HEK293T (cell line): ENCODE measurements at regions not wholly inside any gene's neighbourhood (a gene's known extent, or its start where the extent isn't known, plus 50 kb on each side); places are given as distances from the start of the nearest gene placed in this dataset.

Experiments
- ARNT ChIP-seq: fragments of 450-650 bp; IDR thresholded peaks from 2 replicates; pipeline ENCODE4 v1.6.1; 2017; ENCODE audit warnings: mild to moderate bottlenecking
- FOXM1 ChIP-seq: fragments of 450-650 bp; IDR thresholded peaks from 2 replicates; pipeline ENCODE4 v1.6.1; 2017; ENCODE audit warnings: mild to moderate bottlenecking, borderline replicate concordance
- HDGF ChIP-seq: fragments of 450-650 bp; IDR thresholded peaks from 2 replicates; pipeline ENCODE4 v1.6.1; 2017; ENCODE audit warnings: antibody characterized with exemption, borderline replicate concordance
- LEF1 ChIP-seq: fragments of 450-650 bp; IDR thresholded peaks from 2 replicates; pipeline ENCODE4 v1.6.1; 2017; ENCODE audit warnings: mild to moderate bottlenecking, borderline replicate concordance
- PKNOX1 ChIP-seq: fragments of 450-650 bp; IDR thresholded peaks from 2 replicates; pipeline ENCODE4 v1.6.1; 2016
- SUZ12 ChIP-seq: fragments of 450-650 bp; IDR thresholded peaks from 2 replicates; pipeline ENCODE4 v1.6.1; 2016; ENCODE audit warnings: mild to moderate bottlenecking
- TARDBP ChIP-seq: fragments of 450-650 bp; IDR thresholded peaks from 2 replicates; pipeline ENCODE4 v1.6.1; 2016

- no peak for TF ChIP-seq ARNT
- TF ChIP-seq PKNOX1: no peak
- no peak for TF ChIP-seq HDGF
- no peak for TF ChIP-seq SUZ12
- TF ChIP-seq FOXM1: no peak
- no peak for TF ChIP-seq LEF1
- TF ChIP-seq TARDBP: no peak
Observed at GRCh38 chr3:177683586-177683985, 486.3 kb upstream of the TBL1XR1 start.
